ENCODE measurements at regions not wholly inside any gene's neighbourhood (a gene's known extent, or its start where the extent isn't known, plus 50 kb on each side); places are given as distances from the start of the nearest gene placed in this dataset.

GRCh38 chr9:75601280-75601679 is 289.2 kb upstream of the PCSK5 start:
- TF ChIP-seq ZNF274 (IDR thresholded peaks at IDR 0.05; ENCODE audit: low read depth, low read length), result no peak
- TF ChIP-seq SUZ12 (IDR thresholded peaks at IDR 0.05; ENCODE audit: extremely low read depth, insufficient read depth, insufficient read length), result no peak
- no peak for TF ChIP-seq YY1 (IDR thresholded peaks at IDR 0.05; ENCODE audit: insufficient read depth, insufficient read length)

Data from NT2/D1 (cell line).